Lung (tissue), 11 donors: ENCODE measurements at regions not wholly inside any gene's neighbourhood (a gene's known extent, or its start where the extent isn't known, plus 50 kb on each side); places are given as distances from the start of the nearest gene placed in this dataset.

ENCODE experiments used
- ATAC-seq: fragments of 200-7000 bp; cut with Tn5 transposase; one replicate; pipeline ENCODE4 v1.9.1; 2020; ENCODE audit warnings: moderate number of reproducible peaks; ENCODE audit not compliant: insufficient read depth, low FRiP score
- DNase-seq, 3 donors: peaks; one replicate each; pipeline ENCODE4 v3.0.0-alpha.2; 2013 to 2017
- H3K27ac ChIP-seq, 2 donors: one replicate each; pipeline ENCODE4 v1.5.1; 2013; ENCODE audit warnings: mild to moderate bottlenecking in 2 of 2, moderate library complexity in 2 of 2, control low read depth in 1 of 2, inconsistent platforms in 1 of 2, low read depth in 1 of 2, low read length in 1 of 2
- H3K27me3 ChIP-seq, 3 donors: one replicate each; pipeline ENCODE4 v1.5.1; 2013; ENCODE audit warnings: low read length in 2 of 3; ENCODE audit not compliant: control insufficient read depth in 3 of 3, insufficient read depth in 3 of 3
- H3K36me3 ChIP-seq, 4 donors: one replicate each; pipeline ENCODE4 v1.5.1; 2013; ENCODE audit warnings: low read length in 4 of 4, mild to moderate bottlenecking in 1 of 4, moderate library complexity in 1 of 4; ENCODE audit not compliant: control insufficient read depth in 4 of 4, insufficient read depth in 4 of 4
- H3K4me1 ChIP-seq, 5 donors: one replicate each; pipeline ENCODE4 v1.5.1; 2013; ENCODE audit warnings: low read length in 5 of 5, mild to moderate bottlenecking in 2 of 5, moderate library complexity in 1 of 5; ENCODE audit not compliant: control insufficient read depth in 5 of 5, insufficient read depth in 5 of 5
- H3K4me3 ChIP-seq: one replicate; pipeline ENCODE4 v1.5.1; 2013; ENCODE audit warnings: mild to moderate bottlenecking, control low read depth, moderate library complexity
- H3K9ac ChIP-seq, 2 donors: one replicate each; pipeline ENCODE4 v1.5.1; 2013; ENCODE audit warnings: low read length in 2 of 2, control low read depth in 1 of 2; ENCODE audit not compliant: insufficient read depth in 1 of 2
- H3K9me3 ChIP-seq, 4 donors: one replicate each; pipeline ENCODE4 v1.5.1; 2013; ENCODE audit warnings: low read length in 3 of 4, mild to moderate bottlenecking in 1 of 4, moderate library complexity in 1 of 4; ENCODE audit not compliant: control insufficient read depth in 4 of 4, insufficient read depth in 3 of 4
- WGBS, 2 donors: extraction: QIAGEN DNeasy Blood & Tissue Kit; methylation state at CpG; one replicate each; pipeline ENCODE4 v1.1.7; 2013; 5-methylcytosine and 5-hydroxymethylcytosine counted together
- TF ChIP-seq, protein P1 (sequence below): IDR thresholded peaks from 2 replicates; pipeline ENCODE4 v1.5.1; 2012; ENCODE audit warnings: mild to moderate bottlenecking; ENCODE audit errors: control extremely low read depth, extremely low read depth
- donor health status: control.
- donor health status: control.
- donor health status: Bipolar disorder and iron deficiency.
- donor health status: healthy.
- donor health status: DM: yes; HTN: yes; CAD: no.

DNA sequence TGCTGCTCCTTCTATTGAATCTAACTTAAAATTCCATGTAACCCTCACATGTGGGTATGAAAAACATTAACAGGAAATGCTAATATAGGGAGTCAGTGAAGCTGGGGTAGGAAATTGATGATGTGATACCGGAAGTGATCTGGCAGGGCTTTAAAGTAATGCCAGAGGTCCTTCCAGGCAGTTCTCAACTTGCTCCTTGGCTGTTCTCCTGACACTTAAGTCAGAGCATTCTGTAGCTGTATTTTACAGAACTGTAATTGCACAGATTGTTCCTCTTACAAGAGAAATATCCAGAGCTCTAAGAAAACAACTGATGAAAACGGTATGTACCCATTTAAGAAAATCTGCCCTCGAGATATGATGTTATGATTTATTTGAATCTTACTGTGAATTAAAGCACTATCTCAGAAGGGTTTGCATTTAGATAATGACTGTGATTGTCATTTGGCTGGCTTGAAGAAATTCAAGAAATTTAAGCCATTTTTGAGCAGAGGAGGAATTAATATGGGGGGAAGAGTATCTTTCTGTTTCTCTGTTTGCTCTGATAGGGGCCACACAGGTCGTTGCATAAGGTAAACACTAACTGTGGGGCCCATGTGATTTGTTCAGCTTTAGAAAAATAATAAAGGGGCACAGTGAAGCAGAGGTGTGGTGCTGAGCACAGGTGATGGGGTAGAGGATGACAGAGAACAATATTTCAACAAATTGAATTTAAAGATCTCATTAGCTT lies 88.4 kb downstream of the BBS10 start:
- DNase-seq, result peak; percentile 88 to 98 (median 97)
- TF ChIP-seq, protein P1, sequence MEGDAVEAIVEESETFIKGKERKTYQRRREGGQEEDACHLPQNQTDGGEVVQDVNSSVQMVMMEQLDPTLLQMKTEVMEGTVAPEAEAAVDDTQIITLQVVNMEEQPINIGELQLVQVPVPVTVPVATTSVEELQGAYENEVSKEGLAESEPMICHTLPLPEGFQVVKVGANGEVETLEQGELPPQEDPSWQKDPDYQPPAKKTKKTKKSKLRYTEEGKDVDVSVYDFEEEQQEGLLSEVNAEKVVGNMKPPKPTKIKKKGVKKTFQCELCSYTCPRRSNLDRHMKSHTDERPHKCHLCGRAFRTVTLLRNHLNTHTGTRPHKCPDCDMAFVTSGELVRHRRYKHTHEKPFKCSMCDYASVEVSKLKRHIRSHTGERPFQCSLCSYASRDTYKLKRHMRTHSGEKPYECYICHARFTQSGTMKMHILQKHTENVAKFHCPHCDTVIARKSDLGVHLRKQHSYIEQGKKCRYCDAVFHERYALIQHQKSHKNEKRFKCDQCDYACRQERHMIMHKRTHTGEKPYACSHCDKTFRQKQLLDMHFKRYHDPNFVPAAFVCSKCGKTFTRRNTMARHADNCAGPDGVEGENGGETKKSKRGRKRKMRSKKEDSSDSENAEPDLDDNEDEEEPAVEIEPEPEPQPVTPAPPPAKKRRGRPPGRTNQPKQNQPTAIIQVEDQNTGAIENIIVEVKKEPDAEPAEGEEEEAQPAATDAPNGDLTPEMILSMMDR, result no peak
- Histone ChIP-seq H3K9ac (no peak overlapping the region), H3K36me3 (no peaks in the 10 kb centered on the region), H3K4me3 (no peak overlapping the region), H3K27me3 (no peaks in the 10 kb centered on the region), H3K27ac (peak overlapping the region; percentile 16 to 59), H3K4me1 (peaks cover 0 to 35% (median 11%) of the 10 kb centered on the region in 5 donors), H3K9me3 (no peaks in the 10 kb centered on the region)
- 26 to 57% methylated on average over 4 of the region's 4 CpGs for WGBS, 2 donors
- peak; percentile 31 for ATAC-seq

- H3K4me1 ChIP-seq, result peaks cover 0 to 28% (median 11%) of the 10 kb centered on the region in 5 donors
- 70 to 73% methylated on average over 1 of the region's 1 CpG for WGBS, 2 donors
- no peak overlapping the region for H3K4me3 ChIP-seq
- TF ChIP-seq, protein P1, result no peak
- no peaks in the 10 kb centered on the region for H3K27me3 ChIP-seq
- H3K9me3 ChIP-seq, result no peaks in the 10 kb centered on the region
- ATAC-seq, result no peak
- peak; percentile 19 to 76 (median 70) for DNase-seq
- H3K9ac ChIP-seq, result no peak overlapping the region
- no peak overlapping the region for H3K27ac ChIP-seq
- H3K36me3 ChIP-seq, result no peaks in the 10 kb centered on the region
Observed at GRCh38 chr12:76259106-76259505, 89.1 kb downstream of the BBS10 start.

DNA sequence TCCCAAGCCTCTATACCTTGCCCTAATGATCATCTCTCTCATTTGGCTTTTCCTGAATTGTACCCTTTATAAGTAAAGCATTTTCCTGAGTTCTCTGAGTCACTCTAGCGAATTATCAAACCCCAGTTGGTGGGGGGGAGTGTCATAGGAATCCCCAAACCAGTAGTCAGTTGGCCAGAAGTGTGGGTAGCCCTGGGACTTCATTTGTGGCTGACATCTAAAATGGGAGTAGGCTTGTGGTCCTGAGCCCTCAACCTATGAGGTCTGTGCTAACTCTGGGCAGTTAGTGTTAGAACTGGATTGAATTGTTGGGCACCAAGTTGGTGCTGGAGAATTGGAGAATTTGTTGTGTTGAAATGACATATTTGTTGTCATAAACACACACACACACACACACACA lies 91.3 kb downstream of the BBS10 start:
- 82 to 89% methylated on average over 1 of the region's 1 CpG for WGBS, 2 donors
- DNase-seq (no peak), ATAC-seq (no peak)
- H3K36me3 ChIP-seq, result no peaks in the 10 kb centered on the region
- no peaks in the 10 kb centered on the region for H3K27me3 ChIP-seq
- H3K4me1 ChIP-seq, result peaks cover 0 to 26% (median 11%) of the 10 kb centered on the region in 5 donors
- H3K4me3 ChIP-seq, result no peak overlapping the region
- H3K27ac ChIP-seq, result no peak overlapping the region
- H3K9me3 ChIP-seq, result no peaks in the 10 kb centered on the region
- TF ChIP-seq, protein P1, result no peak
- no peak overlapping the region for H3K9ac ChIP-seq

DNA sequence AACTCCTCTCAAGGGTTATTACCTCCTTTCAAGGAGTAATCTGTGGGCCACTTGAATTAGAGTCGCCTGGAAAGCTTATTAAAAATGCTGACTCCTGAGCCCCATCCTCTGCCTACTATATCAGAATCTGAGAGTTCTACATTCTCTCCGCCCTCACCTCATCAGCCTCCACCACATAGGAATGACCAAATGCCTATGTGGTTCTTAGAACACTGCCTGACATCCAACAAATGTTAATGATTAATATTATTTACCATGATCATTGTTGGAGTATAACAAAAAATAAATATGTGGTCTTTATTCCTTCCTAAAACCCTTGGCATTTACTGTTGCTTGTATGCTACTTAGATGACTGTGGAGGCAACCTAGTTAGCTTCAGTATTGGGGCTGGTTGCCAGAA lies 91.9 kb downstream of the BBS10 start:
- H3K4me3 ChIP-seq, result no peak overlapping the region
- 77 to 92% methylated on average over 2 of the region's 2 CpGs for WGBS, 2 donors
- no peaks in the 10 kb centered on the region for H3K36me3 ChIP-seq
- TF ChIP-seq, protein P1, result no peak
- no peak overlapping the region for H3K9ac ChIP-seq
- no peaks in the 10 kb centered on the region for H3K9me3 ChIP-seq
- H3K4me1 ChIP-seq, result peaks cover 0 to 26% (median 11%) of the 10 kb centered on the region in 5 donors
- H3K27ac ChIP-seq, result no peak overlapping the region
- ATAC-seq, result no peak
- DNase-seq, result no peak
- H3K27me3 ChIP-seq, result no peaks in the 10 kb centered on the region
